Right lobe of liver (tissue), 6 donors: ENCODE measurements at regions not wholly inside any gene's neighbourhood (a gene's known extent, or its start where the extent isn't known, plus 50 kb on each side); places are given as distances from the start of the nearest gene placed in this dataset.

Source experiments
- ATAC-seq, 4 donors: fragments of 200-7000 bp; cut with Tn5 transposase; one replicate each; pipeline ENCODE4 v1.9.1; 2020; ENCODE audit warnings: mild to moderate bottlenecking in 4 of 4, moderate library complexity in 4 of 4
- DNase-seq, 3 donors: peaks; one replicate each; pipeline ENCODE4 v3.0.0-alpha.2; 2020
- H3K27ac ChIP-seq, 3 donors: fragments of 200-600 bp; one replicate each; pipeline ENCODE4 v1.8.0; 2022
- H3K27me3 ChIP-seq, 2 donors: fragments of 200-600 bp; one replicate each; pipeline ENCODE4 v1.8.0; 2022
- H3K36me3 ChIP-seq, 4 donors: fragments of 200-600 bp; sonication (generic) in 1 of 4; one replicate each; pipeline versions ENCODE4 v1.5.1 to v1.8.0; 2017 to 2022; ENCODE audit warnings: control low read depth in 1 of 4
- H3K4me1 ChIP-seq, 4 donors: fragments of 200-600 bp; sonication (generic) in 1 of 4; one replicate each; pipeline versions ENCODE4 v1.5.1 to v1.8.0; 2017 to 2022; ENCODE audit warnings: control low read depth in 1 of 4
- H3K4me3 ChIP-seq, 3 donors: fragments of 200-600 bp; one replicate each; pipeline ENCODE4 v1.8.0; 2022
- H3K9me3 ChIP-seq, 4 donors: fragments of 200-600 bp; sonication (generic) in 1 of 4; one replicate each; pipeline versions ENCODE4 v1.5.1 to v1.8.0; 2017 to 2022; ENCODE audit warnings: control low read depth in 1 of 4
- POLR2A ChIP-seq: fragments of 450-650 bp; IDR thresholded peaks from one replicate; pipeline ENCODE4 v1.6.1; 2017; ENCODE audit warnings: antibody characterized with exemption, mild to moderate bottlenecking
- WGBS: methylation state at CpG from one replicate; pipeline ENCODE4 v1.1.6; 2018; ENCODE audit warnings: low coverage, low lambda C conversion rate; ENCODE audit not compliant: insufficient coverage; ENCODE audit errors: missing lambda C conversion rate; 5-methylcytosine and 5-hydroxymethylcytosine counted together
- intact Hi-C, 2 donors: fragments of 100-400 bp; cut with DNase I; formaldehyde crosslinking; loops; one replicate each; pipeline versions ENCODE4 v1.11.2 to v1.14.1; 2022
- TF ChIP-seq, protein P1 (sequence below), 4 donors: fragments of 200-600 bp in 3 of 4; fragments of 450-650 bp in 1 of 4; IDR thresholded peaks; one replicate each; pipeline versions ENCODE4 v1.5.1 to v1.8.0; 2016 to 2022; ENCODE audit warnings: antibody characterized with exemption in 4 of 4, mild to moderate bottlenecking in 2 of 4
- donor health status: DM: no; HTN: yes; CAD: no.
- donor health status: DM: no; HTN: no; CAD: no.
- donor health status: DM: no; HTN: no; CAD: no.
- donor health status: DM: no; HTN: yes; CAD: no.
- donor health status: DM: no; HTN: yes; CAD: no.

DNA sequence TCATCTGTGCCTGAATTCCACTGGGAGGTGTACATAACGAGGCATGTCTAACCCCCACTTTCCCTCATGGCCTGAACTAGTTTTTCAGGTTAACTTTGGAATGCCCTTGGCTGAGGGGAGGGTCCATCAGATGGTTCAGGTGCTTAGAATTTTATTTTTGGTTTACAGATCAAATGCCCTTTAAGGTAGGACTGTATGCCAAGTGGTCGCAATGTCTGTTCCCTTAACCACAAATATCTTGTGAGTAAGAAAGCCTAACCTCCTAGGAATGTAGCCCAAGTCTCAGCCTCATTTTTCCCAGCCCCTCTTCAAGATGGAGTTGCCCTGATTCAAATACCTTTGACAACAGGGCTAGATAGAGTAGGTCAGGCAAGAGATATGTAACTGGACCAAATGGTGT is 78.4 kb downstream of the RNASET2 start:
- Histone ChIP-seq H3K27me3 (no peaks in the 10 kb centered on the region), H3K36me3 (no peaks in the 10 kb centered on the region), H3K9me3 (peaks cover 0 to 6% (median 0%) of the 10 kb centered on the region in 4 donors), H3K4me3 (no peak overlapping the region), H3K4me1 (no peaks in the 10 kb centered on the region), H3K27ac (no peak overlapping the region)
- no peak for TF ChIP-seq POLR2A
- TF ChIP-seq, protein P1, sequence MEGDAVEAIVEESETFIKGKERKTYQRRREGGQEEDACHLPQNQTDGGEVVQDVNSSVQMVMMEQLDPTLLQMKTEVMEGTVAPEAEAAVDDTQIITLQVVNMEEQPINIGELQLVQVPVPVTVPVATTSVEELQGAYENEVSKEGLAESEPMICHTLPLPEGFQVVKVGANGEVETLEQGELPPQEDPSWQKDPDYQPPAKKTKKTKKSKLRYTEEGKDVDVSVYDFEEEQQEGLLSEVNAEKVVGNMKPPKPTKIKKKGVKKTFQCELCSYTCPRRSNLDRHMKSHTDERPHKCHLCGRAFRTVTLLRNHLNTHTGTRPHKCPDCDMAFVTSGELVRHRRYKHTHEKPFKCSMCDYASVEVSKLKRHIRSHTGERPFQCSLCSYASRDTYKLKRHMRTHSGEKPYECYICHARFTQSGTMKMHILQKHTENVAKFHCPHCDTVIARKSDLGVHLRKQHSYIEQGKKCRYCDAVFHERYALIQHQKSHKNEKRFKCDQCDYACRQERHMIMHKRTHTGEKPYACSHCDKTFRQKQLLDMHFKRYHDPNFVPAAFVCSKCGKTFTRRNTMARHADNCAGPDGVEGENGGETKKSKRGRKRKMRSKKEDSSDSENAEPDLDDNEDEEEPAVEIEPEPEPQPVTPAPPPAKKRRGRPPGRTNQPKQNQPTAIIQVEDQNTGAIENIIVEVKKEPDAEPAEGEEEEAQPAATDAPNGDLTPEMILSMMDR (IDR thresholded peaks at IDR 0.05) = no peak
- ATAC-seq = no peak
- intact Hi-C loops = no loop called here
- WGBS = 83% methylated on average over 1 of the region's 2 CpGs
- no peak for DNase-seq

DNA sequence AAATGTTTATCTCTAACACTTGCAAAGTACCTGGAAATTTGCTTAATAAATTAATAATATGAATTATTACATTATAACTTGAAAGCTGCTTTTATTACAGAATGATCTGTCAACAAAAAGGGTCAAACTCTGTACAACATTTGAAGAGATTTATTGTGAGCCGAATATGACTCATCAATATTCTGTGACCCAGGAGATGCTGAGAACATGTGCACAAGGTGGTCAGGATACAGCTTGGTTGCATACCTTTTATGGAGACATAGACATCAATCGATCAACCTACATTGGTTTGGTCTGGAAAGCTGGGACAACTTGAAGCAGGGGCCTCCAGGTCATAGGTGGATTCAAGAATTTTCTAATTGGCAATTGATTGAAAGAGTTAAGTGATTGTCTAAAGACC is 79.0 kb downstream of the RNASET2 start:
- Histone ChIP-seq H3K27ac (no peak overlapping the region), H3K4me3 (no peak overlapping the region), H3K4me1 (no peaks in the 10 kb centered on the region), H3K27me3 (no peaks in the 10 kb centered on the region), H3K9me3 (peaks cover 0 to 1% (median 0%) of the 10 kb centered on the region in 4 donors), H3K36me3 (no peaks in the 10 kb centered on the region)
- TF ChIP-seq POLR2A = no peak
- TF ChIP-seq, protein P1 (IDR thresholded peaks at IDR 0.05) = no peak
- DNase-seq = no peak
- intact Hi-C loops = no loop called here
- WGBS = 78% methylated on average over 2 of the region's 2 CpGs
- ATAC-seq = no peak

DNA sequence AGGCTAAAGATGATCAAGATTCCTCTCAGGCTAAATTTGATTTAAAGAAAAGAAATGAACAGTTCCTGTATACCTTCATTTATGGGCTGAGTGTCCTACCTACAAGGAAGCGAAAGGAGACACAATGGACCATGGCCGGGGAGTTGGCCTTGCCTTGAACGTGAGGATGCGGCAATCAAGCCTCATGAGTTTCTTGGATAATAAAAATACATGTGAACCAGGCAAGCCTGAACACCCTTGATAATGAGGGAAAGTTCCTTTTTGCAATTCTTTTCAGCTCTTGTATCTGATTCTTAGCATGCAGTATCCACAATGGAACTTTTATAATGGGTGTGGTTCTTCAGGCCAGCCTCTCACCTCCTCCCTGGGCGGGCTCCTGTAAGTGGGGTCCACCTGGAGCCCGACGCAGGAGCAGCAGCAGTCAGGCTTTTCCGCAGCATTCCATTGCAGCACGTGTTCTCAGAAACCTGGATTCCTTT is 83.8 kb downstream of the RNASET2 start:
- WGBS = 71% methylated on average over 7 of the region's 9 CpGs
- Histone ChIP-seq H3K36me3 (no peaks in the 10 kb centered on the region), H3K4me3 (no peak overlapping the region), H3K27ac (no peak overlapping the region), H3K27me3 (no peaks in the 10 kb centered on the region), H3K9me3 (no peaks in the 10 kb centered on the region), H3K4me1 (no peaks in the 10 kb centered on the region)
- no peak for TF ChIP-seq POLR2A
- TF ChIP-seq, protein P1 (IDR thresholded peaks at IDR 0.05) = no peak
- DNase-seq (no peak), ATAC-seq (no peak)
- intact Hi-C loops = no loop called here

DNA sequence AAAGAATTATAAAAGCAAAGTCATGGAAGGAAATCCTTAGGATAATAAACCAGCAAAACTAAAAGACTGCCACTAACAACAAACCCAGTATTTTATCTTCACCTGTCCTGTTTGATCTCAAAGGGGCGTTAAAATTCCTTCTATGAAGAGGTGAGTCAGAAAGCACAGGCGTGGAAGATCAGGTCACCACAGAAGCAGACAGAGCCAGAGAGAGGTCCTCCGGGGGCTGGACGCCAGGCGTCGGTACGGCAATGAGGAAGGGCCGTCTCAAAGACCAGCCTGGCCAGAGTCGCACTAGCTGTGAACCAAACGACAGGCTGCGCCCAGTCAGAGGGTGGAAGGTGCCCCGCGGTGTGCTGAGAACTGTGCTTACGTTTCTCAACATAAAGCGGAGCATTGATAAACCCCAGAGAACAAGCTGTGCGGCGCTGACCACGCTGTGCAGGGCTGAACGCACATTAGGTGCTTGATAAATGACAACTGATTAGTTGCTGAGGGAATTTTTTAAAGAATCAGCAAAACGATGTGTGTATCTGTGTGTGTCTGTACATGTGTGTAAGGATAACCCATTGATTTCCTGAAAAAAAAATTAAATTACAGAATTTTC is 85.6 kb downstream of the RNASET2 start:
- Histone ChIP-seq H3K27ac (no peak overlapping the region), H3K4me3 (no peak overlapping the region), H3K4me1 (no peaks in the 10 kb centered on the region), H3K36me3 (no peaks in the 10 kb centered on the region), H3K9me3 (no peaks in the 10 kb centered on the region), H3K27me3 (no peaks in the 10 kb centered on the region)
- DNase-seq = no peak
- ATAC-seq = no peak
- intact Hi-C loops = no loop called here
- WGBS = 89% methylated on average over 19 of the region's 20 CpGs
- no peak for TF ChIP-seq POLR2A
- TF ChIP-seq, protein P1 (IDR thresholded peaks at IDR 0.05) = no peak
